KOPT-K1 (cell line): ENCODE measurements at regions not wholly inside any gene's neighbourhood (a gene's known extent, or its start where the extent isn't known, plus 50 kb on each side); places are given as distances from the start of the nearest gene placed in this dataset.
"Not testable (repeated sequence)": the region's sequence is repeated elsewhere in the genome, so short reads cannot be mapped to it uniquely, and the experiment has no call there.

ENCODE experiments used
- H3K27ac ChIP-seq: fragments of 200-600 bp; sonication (generic); 2 replicates; pipeline ENCODE4 v1.5.1; 2016; ENCODE audit warnings: antibody characterized with exemption, mild to moderate bottlenecking, low read depth, low read length; ENCODE audit not compliant: poor library complexity, severe bottlenecking
- H3K36me3 ChIP-seq: fragments of 200-600 bp; sonication (generic); 2 replicates; pipeline ENCODE4 v1.5.1; 2017; ENCODE audit warnings: antibody characterized with exemption, mild to moderate bottlenecking, low read length, moderate library complexity; ENCODE audit not compliant: insufficient read depth
- H3K9me3 ChIP-seq: fragments of 200-600 bp; sonication (generic); 2 replicates; pipeline ENCODE4 v1.5.1; 2017; ENCODE audit warnings: antibody characterized with exemption, low read length, mild to moderate bottlenecking; ENCODE audit not compliant: insufficient read depth, poor library complexity, severe bottlenecking

- Histone ChIP-seq H3K36me3 (no peaks in the 10 kb centered on the region), H3K9me3 (peaks cover 4% of the 10 kb centered on the region), H3K27ac (no peak overlapping the region)
Observed at GRCh38 chr4:189809241-189809735, 131.4 kb upstream of the FRG1 start.

GRCh38 chr4:189809839-189810238 lies 130.8 kb upstream of the FRG1 start:
- H3K36me3 ChIP-seq: no peaks in the 10 kb centered on the region
- H3K9me3 ChIP-seq: peaks cover 4% of the 10 kb centered on the region
- H3K27ac ChIP-seq: no peak overlapping the region

GRCh38 chr4:189810318-189811181 lies 130.1 kb upstream of the FRG1 start:
- H3K36me3 ChIP-seq, H3K27ac ChIP-seq, H3K9me3 ChIP-seq: not testable (repeated sequence)

- Histone ChIP-seq H3K27ac (no peak overlapping the region), H3K9me3 (no peaks in the 10 kb centered on the region), H3K36me3 (no peaks in the 10 kb centered on the region)
Observed at GRCh38 chr4:189815404-189816192, 125.1 kb upstream of the FRG1 start.

GRCh38 chr4:189822326-189822725 lies 118.3 kb upstream of the FRG1 start:
- Histone ChIP-seq H3K36me3 (no peaks in the 10 kb centered on the region), H3K9me3 (no peaks in the 10 kb centered on the region), H3K27ac (no peak overlapping the region)

GRCh38 chr4:189823591-189823990 lies 117.1 kb upstream of the FRG1 start:
- H3K36me3 ChIP-seq: no peaks in the 10 kb centered on the region
- H3K27ac ChIP-seq: no peak overlapping the region

GRCh38 chr4:189825466-189825865 lies 115.2 kb upstream of the FRG1 start:
- Histone ChIP-seq H3K27ac (no peak overlapping the region), H3K36me3 (no peaks in the 10 kb centered on the region), H3K9me3 (no peaks in the 10 kb centered on the region)

More at GRCh38 chr4:189823591-189823990, 117.1 kb upstream of the FRG1 start:
- H3K9me3 ChIP-seq: no peaks in the 10 kb centered on the region

- no peak overlapping the region for H3K27ac ChIP-seq
- no peaks in the 10 kb centered on the region for H3K9me3 ChIP-seq
- no peaks in the 10 kb centered on the region for H3K36me3 ChIP-seq
Observed at GRCh38 chr4:189826657-189827056, 114.0 kb upstream of the FRG1 start.

- H3K9me3 ChIP-seq: no peaks in the 10 kb centered on the region
- no peak overlapping the region for H3K27ac ChIP-seq
- no peaks in the 10 kb centered on the region for H3K36me3 ChIP-seq
Observed at GRCh38 chr4:189828081-189828697, 112.5 kb upstream of the FRG1 start.

GRCh38 chr4:189832528-189832927 lies 108.1 kb upstream of the FRG1 start:
- no peaks in the 10 kb centered on the region for H3K36me3 ChIP-seq
- H3K27ac ChIP-seq: no peak overlapping the region
- peaks cover 9% of the 10 kb centered on the region for H3K9me3 ChIP-seq

- Histone ChIP-seq H3K9me3 (peaks cover 9% of the 10 kb centered on the region), H3K36me3 (no peaks in the 10 kb centered on the region), H3K27ac (no peak overlapping the region)
Observed at GRCh38 chr4:189834616-189835015, 106.1 kb upstream of the FRG1 start.

GRCh38 chr4:189835505-189835904 lies 105.2 kb upstream of the FRG1 start:
- Histone ChIP-seq H3K27ac (no peak overlapping the region), H3K36me3 (no peaks in the 10 kb centered on the region), H3K9me3 (peaks cover 9% of the 10 kb centered on the region)

GRCh38 chr4:189837471-189837870 lies 103.2 kb upstream of the FRG1 start:
- no peak overlapping the region for H3K27ac ChIP-seq
- H3K36me3 ChIP-seq: no peaks in the 10 kb centered on the region
- H3K9me3 ChIP-seq: peaks cover 9% of the 10 kb centered on the region

GRCh38 chr4:189838821-189839497 lies 101.7 kb upstream of the FRG1 start:
- peaks cover 9% of the 10 kb centered on the region for H3K9me3 ChIP-seq
- no peaks in the 10 kb centered on the region for H3K36me3 ChIP-seq

GRCh38 chr4:189840356-189840755 lies 100.3 kb upstream of the FRG1 start:
- Histone ChIP-seq H3K9me3 (peaks cover 9% of the 10 kb centered on the region), H3K36me3 (no peaks in the 10 kb centered on the region), H3K27ac (no peak overlapping the region)

More at GRCh38 chr4:189838821-189839497, 101.7 kb upstream of the FRG1 start:
- H3K27ac ChIP-seq: no peak overlapping the region
